ENCODE measurements at regions not wholly inside any gene's neighbourhood (a gene's known extent, or its start where the extent isn't known, plus 50 kb on each side); places are given as distances from the start of the nearest gene placed in this dataset.
A peak's percentile ranks its signal among the peaks of the same experiment; 100 is the strongest.
"Not testable (repeated sequence)": the region's sequence is repeated elsewhere in the genome, so short reads cannot be mapped to it uniquely, and the experiment has no call there.

DNA sequence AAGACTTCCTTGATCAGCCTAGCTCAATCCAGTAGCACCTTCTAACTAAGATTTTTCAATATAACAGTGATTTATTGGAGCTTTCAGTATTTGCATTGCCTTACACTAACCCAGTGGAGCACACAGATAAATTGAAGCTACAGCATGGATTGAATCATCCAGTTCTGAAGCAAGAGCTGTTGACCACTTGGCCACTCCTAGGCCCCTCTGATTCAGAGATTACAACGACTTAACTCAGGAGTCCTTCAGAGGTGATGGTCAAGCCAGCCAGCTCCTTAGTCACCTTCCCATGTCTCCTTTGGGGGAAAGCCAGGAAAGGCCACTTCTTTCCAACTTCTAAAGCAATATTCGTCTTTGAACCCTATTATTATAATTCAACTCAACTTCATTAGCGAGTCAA, 151.8 kb downstream of the TENT5C start:
- DNase-seq: no peak

DNA sequence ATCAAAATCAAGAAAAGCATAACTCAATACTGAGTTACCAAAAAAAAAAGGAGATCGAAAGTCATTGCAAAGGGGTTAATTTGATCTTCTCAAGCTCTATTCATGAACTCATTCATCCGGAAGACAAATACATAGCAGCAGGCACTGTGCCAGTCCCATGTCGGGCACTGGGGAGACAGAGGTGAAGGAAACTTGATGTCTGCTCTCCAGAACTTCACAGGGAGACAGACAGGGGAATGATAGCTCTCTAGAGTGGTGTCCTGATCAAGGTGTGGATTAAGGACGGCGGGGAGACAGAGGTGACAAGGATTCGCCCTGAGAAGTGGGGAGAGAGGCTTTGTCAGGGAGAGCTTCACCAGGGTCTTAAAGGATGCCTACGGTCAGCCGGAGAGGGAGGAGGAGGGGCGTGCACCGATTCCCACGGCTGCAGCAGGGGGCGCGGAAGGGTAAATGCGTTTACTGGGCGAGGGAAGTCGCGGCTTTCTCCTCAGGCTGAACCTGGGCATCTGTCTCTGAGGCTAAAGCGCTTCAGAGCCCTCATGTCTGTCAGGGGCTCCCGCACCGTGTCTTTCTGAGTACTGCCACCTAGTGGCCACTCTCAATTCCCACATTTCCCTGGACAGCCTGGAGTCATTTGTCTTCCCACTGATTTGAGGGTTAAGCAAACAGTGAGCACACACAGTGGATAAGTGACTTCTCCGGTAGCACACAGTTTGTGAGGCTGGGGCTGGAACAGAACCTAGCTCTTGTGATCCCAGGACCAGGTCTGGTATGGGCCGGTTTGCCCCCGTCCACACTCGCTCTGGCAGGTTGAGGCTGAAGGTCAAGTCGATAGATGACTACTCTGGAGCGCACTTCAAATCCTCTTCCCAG, 152.8 kb downstream of the TENT5C start:
- DNase-seq: peak; percentile 59

DNA sequence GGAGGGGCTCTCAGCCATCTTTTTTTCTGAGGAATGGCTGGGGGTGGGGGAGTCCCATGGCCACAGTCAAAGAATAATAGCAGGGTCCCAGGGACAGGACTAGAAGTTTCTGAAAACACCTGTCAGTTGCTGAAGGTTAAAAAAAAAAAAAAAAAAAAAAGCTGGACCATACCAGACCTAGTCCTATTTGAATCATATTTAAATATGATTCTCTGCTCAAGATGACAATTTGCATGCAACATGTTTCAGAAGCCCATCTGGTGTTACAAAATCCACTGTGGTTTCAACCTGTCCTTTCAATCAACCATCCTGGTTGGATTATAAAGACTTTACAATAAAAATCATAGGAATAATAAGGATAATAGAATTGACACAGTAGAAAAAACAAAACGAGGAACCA, 153.7 kb downstream of the TENT5C start:
- DNase-seq: no peak

DNA sequence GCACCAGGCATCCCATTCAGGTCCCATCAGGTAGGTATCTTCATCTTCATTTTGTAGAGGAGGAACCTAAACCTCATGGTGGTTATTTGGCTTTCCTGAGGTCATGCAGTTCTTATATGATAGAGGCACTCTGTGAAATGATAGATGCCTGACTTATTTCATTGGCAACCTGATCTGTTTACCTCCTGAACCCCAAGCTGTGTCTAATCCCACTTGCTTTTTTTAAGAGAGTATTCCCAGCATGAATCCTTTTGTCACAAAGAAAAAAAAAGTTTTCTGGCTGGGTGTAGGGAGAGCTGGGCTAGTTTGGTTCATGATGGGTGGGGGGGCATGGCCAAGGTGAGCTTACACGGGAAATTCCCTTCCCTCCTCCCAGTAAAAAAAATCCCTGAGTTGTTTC, 154.2 kb downstream of the TENT5C start:
- DNase-seq: no peak

DNA sequence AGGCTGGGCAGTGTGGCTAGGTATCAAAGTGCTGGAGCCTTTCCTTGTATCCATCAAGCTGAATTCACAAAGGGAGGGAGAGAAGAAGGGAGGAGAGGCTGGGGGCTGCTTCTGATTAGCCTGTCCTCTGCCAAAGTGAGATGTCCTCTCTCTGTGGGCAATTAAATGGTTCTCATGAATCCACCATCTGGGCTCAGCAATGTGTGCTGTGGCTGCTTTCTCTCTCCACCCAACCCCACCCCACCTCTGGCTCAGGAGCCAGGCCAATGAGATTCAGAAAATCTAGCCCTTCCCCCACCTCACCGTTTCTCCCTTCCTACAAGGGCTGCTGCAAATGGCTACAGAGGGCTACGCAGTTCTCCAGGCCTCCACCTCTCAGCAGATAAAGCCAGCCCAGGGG, 154.6 kb downstream of the TENT5C start:
- no peak for DNase-seq

DNA sequence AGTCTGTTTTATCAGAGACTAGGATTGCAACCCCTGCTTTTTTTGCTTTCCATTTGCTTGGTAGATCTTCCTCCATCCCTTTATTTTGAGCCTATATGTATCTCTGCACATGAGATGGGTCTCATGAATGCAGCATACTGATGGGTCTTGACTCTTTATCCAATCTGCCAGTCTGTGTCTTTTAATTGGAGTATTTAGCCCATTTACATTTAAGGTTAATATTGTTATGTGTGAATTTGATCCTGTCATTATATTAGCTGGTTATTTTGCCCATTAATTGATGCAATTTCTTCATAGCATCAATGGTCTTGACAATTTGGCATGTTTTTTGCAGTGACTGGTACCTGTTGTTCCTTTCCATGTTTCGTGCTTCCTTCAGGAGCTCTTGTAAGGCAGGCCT, 161.7 kb downstream of the GDAP2 start:
- not testable (repeated sequence) for DNase-seq

DNA sequence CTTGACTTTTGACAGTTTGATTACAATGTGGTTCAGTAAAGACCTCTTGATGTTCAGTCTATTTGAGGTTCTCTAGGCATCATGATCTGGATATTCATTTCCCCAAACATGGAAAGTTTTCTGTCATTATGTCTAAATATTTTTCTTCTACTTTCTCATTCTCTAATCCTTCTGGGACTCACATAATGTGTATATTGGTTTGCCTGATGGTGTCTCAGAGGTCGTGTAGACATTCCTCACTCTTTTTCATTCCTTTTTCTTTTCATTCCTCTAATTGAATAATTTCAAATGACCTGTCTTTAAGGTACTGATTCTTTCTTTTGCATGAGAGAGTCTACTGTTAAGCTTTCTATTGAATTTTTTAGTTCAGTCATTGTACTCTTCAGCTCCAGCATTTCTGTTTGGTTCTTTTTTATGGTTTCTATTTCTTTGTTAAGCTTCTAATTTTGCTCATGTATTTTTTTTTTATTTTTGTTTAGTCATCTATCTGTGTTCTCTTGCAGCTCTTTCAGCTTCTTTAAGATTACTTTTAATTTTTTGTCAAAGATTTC, 158.4 kb downstream of the GDAP2 start:
- DNase-seq: no peak

DNA sequence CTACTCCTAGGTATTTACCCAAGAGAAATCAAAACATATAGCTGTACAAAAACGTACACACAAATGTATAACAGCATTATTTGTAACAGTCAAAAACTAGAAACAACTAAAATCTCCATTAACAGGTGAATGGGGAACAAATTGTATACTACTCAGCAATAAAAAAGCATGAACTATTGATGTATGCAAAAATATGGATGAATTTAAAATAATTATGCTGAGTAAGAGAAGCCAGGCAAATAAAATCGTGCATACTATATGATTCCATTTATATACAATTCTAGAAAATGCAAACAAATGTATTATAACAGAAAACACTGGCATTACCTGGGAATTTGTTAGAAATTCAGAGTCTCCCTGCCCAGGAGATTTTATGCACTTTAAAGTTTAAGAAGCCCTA, 150.1 kb downstream of the GDAP2 start:
- DNase-seq: no peak

DNA sequence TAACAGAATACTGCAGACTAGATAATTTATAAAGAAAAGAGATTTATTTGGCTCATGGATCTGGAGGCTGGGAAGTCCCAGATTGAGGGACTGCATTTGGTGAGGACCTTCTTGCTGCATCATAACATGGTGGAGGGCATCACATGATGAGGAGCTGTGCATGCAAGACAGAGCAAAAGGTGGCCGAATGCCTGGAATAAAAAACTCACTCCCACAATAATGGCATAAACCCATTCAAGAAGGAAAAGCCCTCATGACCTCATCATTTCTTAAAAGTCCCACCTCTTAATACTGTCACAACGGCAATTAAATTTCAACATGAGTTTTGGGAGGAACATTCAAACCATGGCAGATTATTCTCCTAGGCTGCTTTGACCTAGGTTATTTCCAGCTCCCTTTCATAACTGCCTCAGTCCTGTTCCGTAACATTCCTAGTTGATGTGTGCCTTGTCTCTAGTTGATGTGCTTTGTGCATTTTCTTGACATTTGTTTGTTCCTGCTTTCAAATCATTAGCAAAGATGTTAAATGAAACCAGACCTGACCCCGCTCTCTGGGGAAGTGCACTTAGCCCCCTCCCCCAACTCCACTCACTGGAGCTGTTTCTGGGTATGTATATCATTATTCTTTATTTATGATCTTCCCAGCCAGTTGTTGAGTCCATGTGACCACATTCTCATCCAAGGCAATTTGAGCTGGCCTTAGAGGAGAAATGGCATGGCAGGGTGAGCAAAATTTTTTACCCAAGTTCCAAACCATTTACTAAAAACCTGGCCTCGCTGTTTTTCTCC, 148.5 kb downstream of the GDAP2 start:
- DNase-seq: no peak

DNA sequence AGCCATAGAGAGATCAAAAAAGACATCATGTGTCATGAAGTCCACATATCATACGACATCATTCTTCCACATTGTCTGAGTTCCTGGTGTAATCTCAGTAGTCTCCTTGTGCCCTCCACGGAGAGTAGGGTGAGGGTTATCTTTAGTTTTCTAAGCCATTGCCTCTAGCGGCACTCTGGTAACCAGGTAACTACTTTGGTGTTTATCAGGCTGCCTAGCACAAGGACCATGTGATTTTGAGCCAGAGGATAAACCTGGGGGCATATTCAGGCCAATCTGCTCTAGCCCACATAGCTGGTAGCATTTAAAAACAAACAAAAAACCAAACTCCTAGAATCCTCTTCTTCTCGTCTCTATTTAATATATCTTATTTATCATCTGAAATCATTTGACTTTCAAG, 147.4 kb downstream of the GDAP2 start:
- DNase-seq: no peak

DNA sequence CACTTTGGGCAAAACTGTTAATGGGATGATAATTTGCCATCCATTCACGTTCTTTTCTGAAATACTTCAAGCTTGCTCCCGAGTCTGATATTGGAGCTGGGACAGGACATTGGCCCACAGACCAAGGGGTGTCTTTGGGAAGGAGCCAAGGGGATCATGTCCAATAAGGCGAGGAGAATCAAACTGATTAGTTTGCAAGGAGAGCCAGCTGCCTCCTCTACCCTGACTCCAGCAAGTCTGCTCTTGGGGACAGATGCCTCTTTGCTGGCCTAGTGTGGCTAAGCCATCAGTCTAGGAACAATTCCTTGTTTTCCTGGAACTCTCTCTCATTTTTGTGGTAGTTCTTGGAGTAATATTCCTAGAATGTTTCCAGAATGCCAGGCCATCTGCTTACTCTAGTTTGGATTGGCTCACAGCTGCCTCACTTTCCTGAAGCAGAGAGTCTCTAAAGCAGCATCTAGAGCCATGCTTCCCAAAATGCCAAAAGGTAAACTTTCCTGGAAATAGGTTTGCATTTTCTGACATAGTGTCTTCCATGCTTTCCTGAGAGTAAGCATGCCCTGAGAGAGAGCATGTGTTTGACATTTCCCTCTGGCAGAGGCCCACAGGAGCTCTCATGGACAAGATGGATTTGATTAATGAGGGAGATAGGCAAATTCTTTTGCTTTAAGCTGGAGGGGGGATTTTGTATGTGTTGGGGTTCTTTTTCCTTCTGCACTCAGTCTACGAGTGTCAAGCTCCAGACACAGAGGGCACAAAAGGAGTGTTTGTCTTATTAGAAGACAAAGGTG, 145.6 kb downstream of the GDAP2 start:
- no peak for DNase-seq

DNA sequence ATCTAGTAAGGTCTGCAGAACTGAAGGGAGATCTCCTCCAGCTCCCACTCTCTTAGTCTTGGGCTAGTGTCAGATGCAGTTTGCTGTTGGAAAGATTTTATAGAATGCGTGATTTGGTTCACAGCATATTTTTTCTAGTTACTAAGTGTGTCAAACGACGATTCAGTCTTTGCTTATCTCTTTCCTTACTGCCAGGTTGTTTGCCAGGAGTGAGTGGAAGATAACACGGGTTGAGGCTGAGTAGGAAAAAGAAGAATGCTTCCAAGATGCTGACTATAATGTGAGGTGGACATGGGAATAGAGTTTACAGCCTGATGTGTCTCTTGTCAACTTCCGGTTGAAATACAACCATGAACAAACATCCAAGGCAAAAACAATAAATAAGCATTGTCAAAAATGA, 141.4 kb downstream of the GDAP2 start:
- no peak for DNase-seq

DNA sequence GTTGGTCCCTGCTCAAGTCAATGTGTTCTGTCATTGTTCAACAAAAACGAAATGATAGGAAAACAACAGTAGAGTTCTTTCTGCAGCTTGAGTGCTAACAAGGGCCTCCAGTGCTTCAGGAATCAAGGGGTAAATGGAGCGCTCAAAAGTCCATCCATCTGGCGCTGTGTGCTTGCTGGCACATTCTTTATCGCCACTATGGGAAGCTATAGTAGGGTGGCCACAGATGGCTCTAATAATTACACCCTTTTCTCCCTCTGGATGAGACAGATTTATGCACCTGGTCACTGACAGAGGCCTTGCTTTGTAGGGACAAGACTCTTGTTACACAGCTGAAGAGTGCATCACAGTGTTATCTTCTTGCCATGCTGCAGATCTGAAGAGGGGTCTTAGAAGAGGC, 136.0 kb downstream of the GDAP2 start:
- DNase-seq: no peak

DNA sequence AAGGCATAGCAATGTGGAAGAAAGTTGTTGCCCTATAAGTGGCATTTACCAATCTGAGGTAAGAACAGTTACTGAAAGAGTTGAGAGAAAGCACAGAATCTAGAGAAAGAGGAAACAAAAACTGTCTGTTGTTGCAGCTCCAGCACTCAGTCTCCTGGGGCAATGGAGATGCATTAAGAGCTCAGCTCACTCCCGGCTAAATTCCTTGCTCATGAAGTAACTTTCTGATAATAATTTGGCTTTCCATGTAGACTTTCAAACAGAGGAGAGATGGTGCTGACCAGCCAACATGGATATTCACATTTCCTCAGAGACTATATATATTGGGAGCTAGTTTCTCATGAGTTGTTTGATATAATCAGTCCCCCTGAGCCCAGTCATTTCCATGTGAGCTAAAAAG, 135.3 kb downstream of the GDAP2 start:
- DNase-seq: no peak

DNA sequence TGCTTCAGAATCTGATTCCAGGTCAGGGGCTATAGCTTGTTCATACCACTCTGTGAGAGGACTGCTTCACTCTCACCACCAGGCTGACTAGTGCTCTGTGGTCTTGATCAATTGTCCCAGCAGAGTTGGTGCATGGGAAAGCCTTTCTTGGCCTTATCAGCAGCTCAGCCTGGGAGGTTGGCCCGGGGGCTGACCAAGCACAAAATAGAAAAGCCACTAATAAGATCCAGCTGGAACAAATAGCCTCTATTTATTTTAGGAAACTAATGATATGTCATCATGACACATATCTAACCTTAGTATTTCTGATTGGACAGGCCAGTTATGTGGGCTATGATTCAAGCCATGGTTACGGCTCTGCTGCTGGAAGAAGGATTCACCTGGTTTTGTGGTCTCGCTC, 134.2 kb downstream of the GDAP2 start:
- DNase-seq: no peak

DNA sequence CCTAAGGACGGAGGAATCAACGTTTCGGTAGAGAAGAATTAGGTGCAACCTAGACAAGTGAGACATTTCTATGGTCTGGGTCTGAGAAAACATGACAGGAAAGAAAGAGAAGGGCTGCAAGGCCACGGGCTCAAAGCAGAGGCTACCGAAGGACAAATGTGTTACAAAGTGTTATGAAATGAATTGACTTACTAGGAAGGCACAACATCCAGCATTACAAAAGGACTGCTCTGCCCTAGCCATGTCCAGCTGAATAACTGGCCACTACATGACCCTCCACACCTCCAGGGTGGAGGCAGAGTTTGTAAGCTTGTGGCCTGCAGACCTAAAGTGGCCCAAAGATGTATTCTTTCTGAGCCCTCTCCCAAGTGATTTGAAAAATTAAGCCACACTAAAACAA, 133.6 kb downstream of the GDAP2 start:
- DNase-seq: no peak

DNA sequence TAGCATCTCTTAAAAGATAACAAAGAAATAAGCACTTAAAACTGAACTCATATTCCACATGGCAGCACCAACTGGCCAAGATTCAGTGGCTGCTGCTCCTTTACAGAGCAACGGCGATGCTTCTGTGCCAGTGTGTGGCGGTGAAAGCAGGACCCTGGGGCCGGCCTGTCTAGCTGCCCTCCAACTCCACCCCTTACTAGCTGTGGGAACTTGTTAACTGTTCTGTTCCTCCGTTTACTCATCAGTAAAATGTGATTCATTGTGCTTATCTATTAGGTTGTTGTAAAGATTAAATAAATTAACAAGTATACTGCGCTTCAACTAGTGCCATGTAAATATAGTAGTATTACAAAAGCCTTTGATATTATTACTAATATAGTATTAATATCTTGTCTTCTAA, 133.2 kb downstream of the GDAP2 start:
- DNase-seq: no peak

DNA sequence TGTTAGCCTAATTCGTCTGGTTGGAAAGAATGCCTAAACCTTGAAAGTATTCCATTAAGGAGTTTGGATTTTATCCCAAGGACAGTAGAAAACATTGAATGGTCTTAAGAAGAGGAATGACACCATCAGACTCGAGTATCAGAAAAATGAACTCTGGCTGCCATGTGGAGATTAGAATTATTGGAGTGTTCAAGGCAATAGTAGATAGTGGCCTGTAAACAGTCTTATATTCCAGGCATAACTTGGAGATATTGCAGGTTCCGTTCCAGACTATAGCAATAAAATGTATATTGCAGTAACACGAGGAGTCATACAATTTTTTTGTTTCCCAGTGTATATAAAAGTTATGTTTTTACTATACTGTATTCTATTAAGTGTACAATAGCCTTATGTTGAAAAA, 130.9 kb downstream of the GDAP2 start:
- DNase-seq: no peak

DNA sequence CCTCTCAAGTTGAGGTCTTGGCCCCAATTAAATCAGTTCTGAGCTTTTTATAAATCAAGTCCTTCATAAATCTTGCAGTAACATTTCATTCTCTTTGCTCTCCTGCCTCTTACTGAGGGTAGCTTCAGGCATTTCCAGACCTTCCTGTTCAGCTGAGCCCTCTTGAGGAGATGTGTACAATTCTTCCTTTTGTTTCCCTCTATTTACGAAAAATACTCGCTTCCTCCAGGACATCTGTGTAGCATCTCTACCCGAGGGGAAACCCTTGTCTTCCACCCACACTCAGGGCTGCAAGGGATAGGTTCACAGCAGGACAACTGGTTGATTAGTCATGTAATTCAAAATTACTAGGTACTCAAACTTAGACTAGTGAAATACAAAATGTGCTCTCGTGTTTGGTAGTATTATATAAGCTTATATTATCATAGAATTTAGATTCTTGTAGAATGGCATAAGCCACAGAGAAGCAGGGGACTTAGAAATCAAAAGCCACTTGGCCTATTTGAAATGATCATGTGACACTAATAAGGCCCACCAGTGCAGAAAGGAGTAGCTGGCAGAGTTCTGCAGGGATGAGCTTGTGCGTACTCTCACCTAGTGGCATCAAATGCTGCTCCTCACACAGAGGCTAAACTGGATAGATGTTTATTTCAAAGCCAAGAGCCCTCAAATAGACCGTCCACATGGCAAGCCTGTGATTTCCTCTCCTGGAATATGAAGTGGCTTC, 126.7 kb downstream of the GDAP2 start:
- DNase-seq: no peak

DNA sequence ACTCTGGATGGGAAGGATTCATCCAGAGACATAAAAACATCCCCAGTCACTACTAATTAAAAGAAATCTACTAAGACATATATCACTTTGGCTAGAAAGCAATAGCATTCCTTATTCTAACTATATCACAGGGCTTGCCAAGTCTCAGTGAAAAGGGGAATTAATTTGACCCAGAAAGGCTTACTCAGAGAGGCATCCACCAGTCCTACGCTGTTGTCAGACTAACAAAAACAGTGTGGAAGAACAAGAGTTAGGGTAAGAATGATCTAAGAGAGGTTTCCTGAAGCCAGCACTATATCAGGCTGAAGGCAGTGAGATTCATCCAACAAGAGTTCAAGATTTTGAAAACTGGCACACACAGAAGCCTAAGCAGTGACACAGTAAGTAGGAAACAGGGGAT, 126.1 kb downstream of the GDAP2 start:
- no peak for DNase-seq

DNA sequence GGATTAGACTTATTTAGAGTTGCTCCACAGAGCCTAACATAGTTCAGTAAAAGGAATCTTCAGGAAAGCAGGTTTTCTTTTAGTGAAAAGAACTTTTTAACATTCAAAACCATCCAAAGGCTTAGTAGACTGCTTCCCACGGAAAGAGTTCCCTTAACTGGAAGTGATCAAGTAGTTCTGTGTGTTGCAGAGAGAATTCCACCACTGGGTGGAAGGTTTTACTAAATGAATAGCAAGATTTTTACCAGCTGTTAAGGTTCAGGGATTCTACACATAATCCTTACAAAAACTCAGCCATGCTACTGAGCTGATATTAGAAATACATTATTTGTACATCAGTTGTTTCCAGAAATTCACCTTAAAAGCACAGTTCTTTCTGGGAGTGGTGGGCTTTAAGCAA, 119.7 kb downstream of the GDAP2 start:
- no peak for DNase-seq

DNA sequence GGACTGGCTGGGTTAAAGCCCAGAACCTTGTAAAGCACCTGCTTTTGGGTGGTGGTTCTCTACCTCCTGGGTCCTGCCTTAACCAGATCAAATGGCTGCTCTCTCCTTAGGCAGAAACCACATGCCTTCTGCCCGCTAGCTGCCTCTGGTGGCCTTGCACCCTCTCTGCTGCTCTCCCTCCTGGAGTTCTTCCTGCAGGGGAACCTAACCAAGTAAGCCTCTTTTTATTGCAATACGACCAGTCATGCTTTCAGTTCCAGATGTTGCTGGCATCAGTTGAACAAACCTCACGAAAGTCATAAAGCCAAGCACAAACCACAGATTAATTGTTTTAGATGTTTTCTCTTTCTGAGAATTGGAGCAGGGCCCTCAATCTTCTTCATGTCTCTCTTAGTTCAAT, 118.9 kb downstream of the GDAP2 start:
- DNase-seq: no peak

Measured in central memory CD4-positive, alpha-beta T cell (primary cell).